ENCODE measurements at regions not wholly inside any gene's neighbourhood (a gene's known extent, or its start where the extent isn't known, plus 50 kb on each side); places are given as distances from the start of the nearest gene placed in this dataset.

GRCh38 chr4:59814402-59815010, 1385.6 kb upstream of the ADGRL3 start:
- no peaks in the 10 kb centered on the region for H3K27me3 ChIP-seq (replicated peaks; ENCODE audit: insufficient read depth, low read depth, low read length, poor library complexity)
- intact Hi-C loops (cut with micrococcal nuclease; ENCODE audit: unreplicated experiment), result no loop called here
- no TSS peak for BruUV-seq (replicated peaks)
- TF ChIP-seq EZH2 (IDR thresholded peaks at IDR 0.05; ENCODE audit: borderline replicate concordance, low read depth, low read length, poor library complexity, severe bottlenecking) (no peak), CTCF (conservative IDR thresholded peaks at IDR 0.05; ENCODE audit: low read depth, low read length) (no peak)
- H3K4me1 ChIP-seq (ENCODE audit: insufficient read depth, low read length, poor library complexity, severe bottlenecking), result no peaks in the 10 kb centered on the region
- H3K36me3 ChIP-seq (ENCODE audit: insufficient read depth, low read length, poor library complexity, severe bottlenecking), result no peaks in the 10 kb centered on the region
- ChIA-PET POLR2A (ENCODE audit: low non-redundant PET) (no interaction called here), CTCF (no interaction called here)
- H3K9me3 ChIP-seq (ENCODE audit: low read depth, low read length, poor library complexity, severe bottlenecking), result no peaks in the 10 kb centered on the region
- H3K4me3 ChIP-seq (ENCODE audit: low read depth, low read length, poor library complexity, severe bottlenecking), result no peak overlapping the region
- no peak overlapping the region for H3K27ac ChIP-seq (ENCODE audit: low read depth, low read length, poor library complexity, severe bottlenecking)
- no peak for DNase-seq (ENCODE audit: low spot score)

GRCh38 chr4:59818656-59819055, 1381.5 kb upstream of the ADGRL3 start:
- H3K9me3 ChIP-seq (ENCODE audit: low read depth, low read length, poor library complexity, severe bottlenecking), result no peaks in the 10 kb centered on the region
- POLR2A ChIA-PET (ENCODE audit: low non-redundant PET), result no interaction called here
- intact Hi-C loops (cut with micrococcal nuclease; ENCODE audit: unreplicated experiment), result no loop called here
- CTCF ChIA-PET, result no interaction called here
- BruUV-seq (replicated peaks), result no TSS peak
- no peaks in the 10 kb centered on the region for H3K4me1 ChIP-seq (ENCODE audit: insufficient read depth, low read length, poor library complexity, severe bottlenecking)
- H3K27me3 ChIP-seq (replicated peaks; ENCODE audit: insufficient read depth, low read depth, low read length, poor library complexity), result no peaks in the 10 kb centered on the region
- TF ChIP-seq EZH2 (IDR thresholded peaks at IDR 0.05; ENCODE audit: borderline replicate concordance, low read depth, low read length, poor library complexity, severe bottlenecking) (no peak), CTCF (conservative IDR thresholded peaks at IDR 0.05; ENCODE audit: low read depth, low read length) (no peak)
- H3K36me3 ChIP-seq (ENCODE audit: insufficient read depth, low read length, poor library complexity, severe bottlenecking), result no peaks in the 10 kb centered on the region
- H3K4me3 ChIP-seq (ENCODE audit: low read depth, low read length, poor library complexity, severe bottlenecking), result no peak overlapping the region
- no peak for DNase-seq (ENCODE audit: low spot score)
- no peak overlapping the region for H3K27ac ChIP-seq (ENCODE audit: low read depth, low read length, poor library complexity, severe bottlenecking)

- no peaks in the 10 kb centered on the region for H3K36me3 ChIP-seq (ENCODE audit: insufficient read depth, low read length, poor library complexity, severe bottlenecking)
- ChIA-PET CTCF (no interaction called here), POLR2A (ENCODE audit: low non-redundant PET) (no interaction called here)
- no peak overlapping the region for H3K27ac ChIP-seq (ENCODE audit: low read depth, low read length, poor library complexity, severe bottlenecking)
- H3K4me1 ChIP-seq (ENCODE audit: insufficient read depth, low read length, poor library complexity, severe bottlenecking), result no peaks in the 10 kb centered on the region
- BruUV-seq (replicated peaks), result no TSS peak
- DNase-seq (ENCODE audit: low spot score), result no peak
- H3K4me3 ChIP-seq (ENCODE audit: low read depth, low read length, poor library complexity, severe bottlenecking), result no peak overlapping the region
- H3K27me3 ChIP-seq (replicated peaks; ENCODE audit: insufficient read depth, low read depth, low read length, poor library complexity), result no peaks in the 10 kb centered on the region
- TF ChIP-seq CTCF (conservative IDR thresholded peaks at IDR 0.05; ENCODE audit: low read depth, low read length) (no peak), EZH2 (IDR thresholded peaks at IDR 0.05; ENCODE audit: borderline replicate concordance, low read depth, low read length, poor library complexity, severe bottlenecking) (no peak)
- intact Hi-C loops (cut with micrococcal nuclease; ENCODE audit: unreplicated experiment), result no loop called here
- H3K9me3 ChIP-seq (ENCODE audit: low read depth, low read length, poor library complexity, severe bottlenecking), result no peaks in the 10 kb centered on the region
Measured at GRCh38 chr4:59823311-59823710, 1376.8 kb upstream of the ADGRL3 start.
